Liver (tissue), 3 donors: ENCODE measurements at regions not wholly inside any gene's neighbourhood (a gene's known extent, or its start where the extent isn't known, plus 50 kb on each side); places are given as distances from the start of the nearest gene placed in this dataset.

ENCODE experiments used
- NR2F2 ChIP-seq: IDR thresholded peaks from 2 replicates; pipeline ENCODE4 v1.6.1; 2016; ENCODE audit warnings: antibody characterized with exemption
- TF ChIP-seq, protein P1 (sequence below): fragments of 150-350 bp; IDR thresholded peaks from 2 replicates; pipeline ENCODE4 v1.5.1; 2017; ENCODE audit warnings: improper control_type of control experiment, low read depth, low read length; ENCODE audit not compliant: missing input control
- donor health status: healthy.
- donor health status: healthy.

DNA sequence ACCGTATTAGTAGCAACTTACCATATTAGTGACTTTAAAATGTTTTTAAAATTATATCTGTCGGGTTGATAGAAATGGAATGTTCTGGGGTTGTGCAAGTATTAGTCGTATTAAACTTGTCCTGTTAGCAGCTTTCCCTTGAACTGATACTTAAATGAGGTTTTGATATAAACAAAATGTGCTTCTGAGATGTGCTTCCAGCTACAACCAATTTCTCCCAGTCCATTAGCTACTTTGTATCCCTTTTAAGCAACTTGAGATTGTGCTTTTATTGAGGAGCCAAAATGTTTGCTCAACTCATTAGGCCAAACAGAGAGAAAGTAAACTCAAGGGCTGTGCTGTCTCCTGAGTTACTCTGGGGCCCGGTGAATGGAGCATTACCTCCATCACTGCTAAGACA, 255.0 kb upstream of the RBFOX1 start:
- TF ChIP-seq, protein P1, sequence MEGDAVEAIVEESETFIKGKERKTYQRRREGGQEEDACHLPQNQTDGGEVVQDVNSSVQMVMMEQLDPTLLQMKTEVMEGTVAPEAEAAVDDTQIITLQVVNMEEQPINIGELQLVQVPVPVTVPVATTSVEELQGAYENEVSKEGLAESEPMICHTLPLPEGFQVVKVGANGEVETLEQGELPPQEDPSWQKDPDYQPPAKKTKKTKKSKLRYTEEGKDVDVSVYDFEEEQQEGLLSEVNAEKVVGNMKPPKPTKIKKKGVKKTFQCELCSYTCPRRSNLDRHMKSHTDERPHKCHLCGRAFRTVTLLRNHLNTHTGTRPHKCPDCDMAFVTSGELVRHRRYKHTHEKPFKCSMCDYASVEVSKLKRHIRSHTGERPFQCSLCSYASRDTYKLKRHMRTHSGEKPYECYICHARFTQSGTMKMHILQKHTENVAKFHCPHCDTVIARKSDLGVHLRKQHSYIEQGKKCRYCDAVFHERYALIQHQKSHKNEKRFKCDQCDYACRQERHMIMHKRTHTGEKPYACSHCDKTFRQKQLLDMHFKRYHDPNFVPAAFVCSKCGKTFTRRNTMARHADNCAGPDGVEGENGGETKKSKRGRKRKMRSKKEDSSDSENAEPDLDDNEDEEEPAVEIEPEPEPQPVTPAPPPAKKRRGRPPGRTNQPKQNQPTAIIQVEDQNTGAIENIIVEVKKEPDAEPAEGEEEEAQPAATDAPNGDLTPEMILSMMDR, result no peak
- no peak for TF ChIP-seq NR2F2
